HCT116 (cell line): ENCODE measurements at regions not wholly inside any gene's neighbourhood (a gene's known extent, or its start where the extent isn't known, plus 50 kb on each side); places are given as distances from the start of the nearest gene placed in this dataset.

ENCODE experiments used
- ATAC-seq: fragments of 200-7000 bp; cut with Tn5 transposase; 2 replicates; pipeline ENCODE4 v1.9.1; 2020; ENCODE audit warnings: mild to moderate bottlenecking, moderate library complexity
- BruUV-seq: library from RNA; stranded (reverse); fragments of 400-500 nt; replicated peaks from 2 replicates; lab custom pipeline; 2021; lab: Mats Ljungman, UMichigan
- CTCF ChIA-PET: fragments of 300-600 bp; sonication (Branson Sonifier 250); formaldehyde crosslinking; loops from one replicate; lab custom pipeline; 2021; ENCODE audit warnings: antibody characterized with exemption; lab: Charles Lee
- POLR2A ChIA-PET: fragments of 300-600, 350-600 bp; sonication (Branson Sonifier 250); formaldehyde crosslinking; loops from one replicate; lab custom pipeline; 2021; ENCODE audit warnings: antibody characterized with exemption; lab: Charles Lee
- RAD21 ChIA-PET, 2 experiments: fragments of 300-600 bp; sonication (Branson Sonifier 250); formaldehyde crosslinking; loops; one replicate each; lab custom pipeline; 2023; ENCODE audit warnings: low total read pairs in 2 of 2; ENCODE audit not compliant: uncharacterized antibody in 2 of 2, unreplicated experiment in 2 of 2, low non-redundant PET in 1 of 2; lab: Charles Lee
- DNase-seq: peaks from one replicate; pipeline ENCODE4 v3.0.0-alpha.2; 2010; ENCODE audit warnings: low read depth, low spot score
- H2AFZ ChIP-seq: fragments of 200-600 bp; shearing (Covaris generic), sonication (generic); 2 replicates; pipeline ENCODE4 v1.6.1; 2017; ENCODE audit warnings: low read depth, mixed run types, mixed read lengths, antibody characterized with exemption, low read length; ENCODE audit not compliant: poor library complexity, severe bottlenecking
- H3K27ac ChIP-seq: 2 replicates; pipeline ENCODE4 v1.5.1; 2012; ENCODE audit warnings: low read depth, low read length
- H3K27me3 ChIP-seq: fragments of 200-600 bp; sonication (generic); 2 replicates; pipeline ENCODE4 v1.6.1; 2016; ENCODE audit warnings: mixed run types, low read length, mixed read lengths; ENCODE audit not compliant: insufficient read depth
- H3K36me3 ChIP-seq, 2 experiments: fragments of 200-500 bp in 1 of 2; fragments of 200-600 bp in 1 of 2; sonication (Bioruptor generic) in 1 of 2; sonication (generic) in 1 of 2; 2 replicates each; pipeline versions ENCODE4 v1.5.1 to v1.6.1; 2014 to 2016; ENCODE audit warnings: low read length in 2 of 2, inconsistent platforms in 1 of 2, mixed read lengths in 1 of 2, mixed run types in 1 of 2; ENCODE audit not compliant: insufficient read depth in 2 of 2, control insufficient read depth in 1 of 2
- H3K4me1 ChIP-seq, 2 experiments: fragments of 200-600 bp in 1 of 2; sonication (generic) in 1 of 2; 2 replicates each; pipeline versions ENCODE4 v1.5.1 to v1.6.1; 2012 to 2017; ENCODE audit warnings: low read length in 2 of 2, inconsistent platforms in 1 of 2, mild to moderate bottlenecking in 1 of 2, mixed read lengths in 1 of 2, mixed run types in 1 of 2, moderate library complexity in 1 of 2; ENCODE audit not compliant: insufficient read depth in 2 of 2, control insufficient read depth in 1 of 2
- H3K4me2 ChIP-seq: fragments of 200-600 bp; sonication (generic); 2 replicates; pipeline ENCODE4 v1.6.1; 2017; ENCODE audit warnings: mixed run types, low read length, mixed read lengths
- H3K4me3 ChIP-seq, 2 experiments: fragments of 200-600 bp in 1 of 2; sonication (generic) in 1 of 2; replicated peaks in 1 of 2; 2 replicates each; pipeline ENCODE4 v1.5.1; 2011 to 2016; ENCODE audit warnings: low read length in 2 of 2, control low read depth in 1 of 2, low read depth in 1 of 2, mild to moderate bottlenecking in 1 of 2, mixed read lengths in 1 of 2, mixed run types in 1 of 2
- H3K79me2 ChIP-seq: fragments of 200-600 bp; sonication (generic); 2 replicates; pipeline ENCODE4 v1.6.1; 2017; ENCODE audit warnings: mild to moderate bottlenecking, mixed run types, low read length, moderate library complexity, mixed read lengths; ENCODE audit not compliant: insufficient read depth
- H3K9ac ChIP-seq: fragments of 200-600 bp; sonication (generic); 2 replicates; pipeline ENCODE4 v1.6.1; 2016; ENCODE audit warnings: low read length, mixed read lengths
- H3K9me2 ChIP-seq: fragments of 200-600 bp; sonication (generic), shearing (Covaris generic); 2 replicates; pipeline ENCODE4 v1.6.1; 2017; ENCODE audit warnings: mixed run types, mild to moderate bottlenecking, moderate library complexity; ENCODE audit not compliant: insufficient read depth
- H3K9me3 ChIP-seq, 2 experiments: fragments of 200-500 bp in 1 of 2; fragments of 200-600 bp in 1 of 2; sonication (Bioruptor generic) in 1 of 2; sonication (generic) in 1 of 2; 2 replicates each; pipeline ENCODE4 v1.6.1; 2014 to 2017; ENCODE audit warnings: low read length in 2 of 2, mixed read lengths in 2 of 2, inconsistent platforms in 1 of 2, low read depth in 1 of 2, mild to moderate bottlenecking in 1 of 2, mixed run types in 1 of 2, moderate library complexity in 1 of 2; ENCODE audit not compliant: control insufficient read depth in 1 of 2, insufficient read depth in 1 of 2
- H4K20me1 ChIP-seq: fragments of 200-600 bp; sonication (generic), shearing (Covaris generic); 2 replicates; pipeline ENCODE4 v1.6.1; 2017; ENCODE audit warnings: mixed run types, mild to moderate bottlenecking, moderate library complexity; ENCODE audit not compliant: insufficient read depth
- EZH2 ChIP-seq: fragments of 200-600 bp; sonication (generic); IDR thresholded peaks from 2 replicates; pipeline ENCODE4 v1.6.1; 2017; ENCODE audit warnings: antibody characterized with exemption, mixed run types
- MAX ChIP-seq: IDR thresholded peaks from 2 replicates; pipeline ENCODE4 v1.6.1; 2012
- RAD21 ChIP-seq: IDR thresholded peaks from 2 replicates; pipeline ENCODE4 v1.6.1; 2012; ENCODE audit warnings: low read depth, mild to moderate bottlenecking
- SRF ChIP-seq: IDR thresholded peaks from 2 replicates; pipeline ENCODE4 v1.6.1; 2012; ENCODE audit warnings: low read depth
- TCF7L2 ChIP-seq: IDR thresholded peaks from 2 replicates; pipeline ENCODE4 v1.7.0; 2011; ENCODE audit warnings: borderline replicate concordance, inconsistent platforms; ENCODE audit not compliant: insufficient read depth, insufficient read length; ENCODE audit errors: extremely low read depth
- ZBTB33 ChIP-seq: IDR thresholded peaks from 2 replicates; pipeline ENCODE4 v1.6.1; 2011; ENCODE audit warnings: mild to moderate bottlenecking, low read length, moderate library complexity; ENCODE audit not compliant: insufficient replicate concordance; ENCODE audit errors: extremely low read depth
- intact Hi-C: fragments of 100-400 bp; cut with micrococcal nuclease; formaldehyde crosslinking; loops from 2 replicates; pipeline ENCODE4 v1.10.0; 2022
- TF ChIP-seq, protein P1 (sequence below), 3 experiments: fragments of 200-600 bp in 1 of 3; sonication (generic) in 1 of 3; IDR thresholded peaks in 2 of 3; conservative IDR thresholded peaks in 1 of 3; 2 replicates each; pipeline ENCODE4 v1.5.1; 2012 to 2017; ENCODE audit warnings: low read depth in 2 of 3, low read length in 2 of 3, antibody characterized with exemption in 1 of 3, borderline replicate concordance in 1 of 3, control low read depth in 1 of 3, mild to moderate bottlenecking in 1 of 3, mixed read lengths in 1 of 3, mixed run types in 1 of 3, moderate library complexity in 1 of 3; ENCODE audit not compliant: insufficient read depth in 1 of 3

- H4K20me1 ChIP-seq = no peaks in the 10 kb centered on the region
- H3K4me1 ChIP-seq = no peaks in the 10 kb centered on the region
- ChIA-PET POLR2A (no interaction called here), CTCF (no interaction called here), RAD21 (no interaction called here)
- DNase-seq = no peak
- no TSS peak for BruUV-seq
- H3K4me2 ChIP-seq = no peak overlapping the region
- H3K9me2 ChIP-seq = no peaks in the 10 kb centered on the region
- H3K36me3 ChIP-seq = no peaks in the 10 kb centered on the region
- TF ChIP-seq, protein P1, sequence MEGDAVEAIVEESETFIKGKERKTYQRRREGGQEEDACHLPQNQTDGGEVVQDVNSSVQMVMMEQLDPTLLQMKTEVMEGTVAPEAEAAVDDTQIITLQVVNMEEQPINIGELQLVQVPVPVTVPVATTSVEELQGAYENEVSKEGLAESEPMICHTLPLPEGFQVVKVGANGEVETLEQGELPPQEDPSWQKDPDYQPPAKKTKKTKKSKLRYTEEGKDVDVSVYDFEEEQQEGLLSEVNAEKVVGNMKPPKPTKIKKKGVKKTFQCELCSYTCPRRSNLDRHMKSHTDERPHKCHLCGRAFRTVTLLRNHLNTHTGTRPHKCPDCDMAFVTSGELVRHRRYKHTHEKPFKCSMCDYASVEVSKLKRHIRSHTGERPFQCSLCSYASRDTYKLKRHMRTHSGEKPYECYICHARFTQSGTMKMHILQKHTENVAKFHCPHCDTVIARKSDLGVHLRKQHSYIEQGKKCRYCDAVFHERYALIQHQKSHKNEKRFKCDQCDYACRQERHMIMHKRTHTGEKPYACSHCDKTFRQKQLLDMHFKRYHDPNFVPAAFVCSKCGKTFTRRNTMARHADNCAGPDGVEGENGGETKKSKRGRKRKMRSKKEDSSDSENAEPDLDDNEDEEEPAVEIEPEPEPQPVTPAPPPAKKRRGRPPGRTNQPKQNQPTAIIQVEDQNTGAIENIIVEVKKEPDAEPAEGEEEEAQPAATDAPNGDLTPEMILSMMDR (IDR thresholded peaks at IDR 0.05 in 2 of 3, conservative IDR thresholded peaks at IDR 0.05 in 1 of 3; ENCODE audit: borderline replicate concordance in 1 of 3, insufficient read depth in 1 of 3, low read depth in 2 of 3, low read length in 2 of 3) = peak in 2 of 3 experiments; percentile 18 to 46; a peak in 3 of 6 replicates
- TF ChIP-seq RAD21 (peak; percentile 12; the same call in 1 of the 2 replicates), ZBTB33 (no peak)
- no peaks in the 10 kb centered on the region for H3K27me3 ChIP-seq
- H2AFZ ChIP-seq = no peak overlapping the region
- no peak for ATAC-seq
- H3K4me3 ChIP-seq = no peak overlapping the region
- no peaks in the 10 kb centered on the region for H3K9me3 ChIP-seq
- H3K27ac ChIP-seq = no peak overlapping the region
- no peaks in the 10 kb centered on the region for H3K79me2 ChIP-seq
- intact Hi-C loops = no loop called here
- no peak overlapping the region for H3K9ac ChIP-seq
Measured at GRCh38 chrX:83008415-83008814, 499.7 kb upstream of the POU3F4 start.

GRCh38 chrX:83019258-83019657 lies 488.8 kb upstream of the POU3F4 start:
- no peaks in the 10 kb centered on the region for H3K36me3 ChIP-seq
- no peaks in the 10 kb centered on the region for H3K79me2 ChIP-seq
- H4K20me1 ChIP-seq = no peaks in the 10 kb centered on the region
- intact Hi-C loops = no loop called here
- BruUV-seq = no TSS peak
- DNase-seq = no peak
- no peak for ATAC-seq
- no peak overlapping the region for H3K4me3 ChIP-seq
- TF ChIP-seq SRF (no peak), EZH2 (no peak), TCF7L2 (no peak), MAX (no peak)
- H3K4me2 ChIP-seq = no peak overlapping the region
- H3K9ac ChIP-seq = no peak overlapping the region
- no peak overlapping the region for H2AFZ ChIP-seq
- POLR2A ChIA-PET = no interaction called here
- H3K9me2 ChIP-seq = no peaks in the 10 kb centered on the region
- H3K27me3 ChIP-seq = no peaks in the 10 kb centered on the region
- no peak overlapping the region for H3K27ac ChIP-seq
- no peaks in the 10 kb centered on the region for H3K9me3 ChIP-seq
- CTCF ChIA-PET = no interaction called here
- no peaks in the 10 kb centered on the region for H3K4me1 ChIP-seq
- RAD21 ChIA-PET = no interaction called here
